ENCODE measurements at regions not wholly inside any gene's neighbourhood (a gene's known extent, or its start where the extent isn't known, plus 50 kb on each side); places are given as distances from the start of the nearest gene placed in this dataset.
"Not testable (repeated sequence)": the region's sequence is repeated elsewhere in the genome, so short reads cannot be mapped to it uniquely, and the experiment has no call there.

- no peak for DNase-seq
Measured at GRCh38 chr5:174953871-174954270, 229.5 kb downstream of the MSX2 start.

- no peak for DNase-seq
Measured at GRCh38 chr5:174951151-174951780, 226.9 kb downstream of the MSX2 start.

GRCh38 chr5:174947548-174947947, 223.2 kb downstream of the MSX2 start:
- DNase-seq = no peak

GRCh38 chr5:174945853-174946252, 221.5 kb downstream of the MSX2 start:
- DNase-seq = no peak

- no peak for DNase-seq
Measured at GRCh38 chr5:174943785-174944184, 219.4 kb downstream of the MSX2 start.

- not testable (repeated sequence) for DNase-seq
Measured at GRCh38 chr5:174943002-174943401, 218.6 kb downstream of the MSX2 start.

- no peak for DNase-seq
Measured at GRCh38 chr5:174937201-174938123, 213.1 kb downstream of the MSX2 start.

- DNase-seq = no peak
Measured at GRCh38 chr5:174935854-174936474, 211.6 kb downstream of the MSX2 start.

- DNase-seq = not testable (repeated sequence)
Measured at GRCh38 chr5:174931033-174931432, 206.7 kb downstream of the MSX2 start.

- no peak for DNase-seq
Measured at GRCh38 chr5:174925586-174925985, 201.2 kb downstream of the MSX2 start.

GRCh38 chr5:174922955-174923354, 198.6 kb downstream of the MSX2 start:
- no peak for DNase-seq

- no peak for DNase-seq
Measured at GRCh38 chr5:174920906-174921550, 196.6 kb downstream of the MSX2 start.

GRCh38 chr5:174919351-174919750, 195.0 kb downstream of the MSX2 start:
- DNase-seq = no peak

- no peak for DNase-seq
Measured at GRCh38 chr5:174918655-174919054, 194.3 kb downstream of the MSX2 start.

- no peak for DNase-seq
Measured at GRCh38 chr5:174917976-174918554, 193.7 kb downstream of the MSX2 start.

GRCh38 chr5:174917435-174917834, 193.1 kb downstream of the MSX2 start:
- DNase-seq = not testable (repeated sequence)

GRCh38 chr5:174916924-174917323, 192.5 kb downstream of the MSX2 start:
- not testable (repeated sequence) for DNase-seq

GRCh38 chr5:174916227-174916626, 191.8 kb downstream of the MSX2 start:
- no peak for DNase-seq

- no peak for DNase-seq
Measured at GRCh38 chr5:174911118-174911517, 186.7 kb downstream of the MSX2 start.

GRCh38 chr5:174910245-174910737, 185.9 kb downstream of the MSX2 start:
- DNase-seq = no peak

GRCh38 chr5:174903172-174903732, 178.9 kb downstream of the MSX2 start:
- no peak for DNase-seq

- DNase-seq = no peak
Measured at GRCh38 chr5:174901336-174901735, 177.0 kb downstream of the MSX2 start.
